ENCODE measurements at regions not wholly inside any gene's neighbourhood (a gene's known extent, or its start where the extent isn't known, plus 50 kb on each side); places are given as distances from the start of the nearest gene placed in this dataset.

GRCh38 chr6:44593539-44593944 lies 206.0 kb downstream of the CDC5L start:
- Histone ChIP-seq H3K27me3 (ENCODE audit: insufficient read depth, low read depth, low read length) (no peaks in the 10 kb centered on the region), H3K9me3 (ENCODE audit: low read length) (no peaks in the 10 kb centered on the region), H3K79me2 (replicated peaks; ENCODE audit: insufficient read depth, low read length) (no peaks in the 10 kb centered on the region), H3K4me3 (ENCODE audit: low read length) (no peak overlapping the region), H3K9ac (ENCODE audit: low read length) (no peak overlapping the region), H3F3A (ENCODE audit: insufficient read depth, low read length, poor library complexity, severe bottlenecking) (no peaks in the 10 kb centered on the region), H3K4me2 (ENCODE audit: low read length) (no peak overlapping the region), H3K27ac (ENCODE audit: low read length) (no peak overlapping the region), H3K36me3 (ENCODE audit: insufficient read depth, low read length) (no peaks in the 10 kb centered on the region), H2AFZ (ENCODE audit: low read depth, low read length) (no peak overlapping the region), H4K20me1 (ENCODE audit: insufficient read depth) (no peaks in the 10 kb centered on the region), H3K9me2 (ENCODE audit: insufficient read depth, low read length) (no peaks in the 10 kb centered on the region)
- TF ChIP-seq POLR2AphosphoS5 (IDR thresholded peaks at IDR 0.05) (no peak), EP300 (conservative IDR thresholded peaks at IDR 0.05; ENCODE audit: poor library complexity, severe bottlenecking) (no peak), RAD21 (conservative IDR thresholded peaks at IDR 0.05) (peak; percentile 51), SMC3 (conservative IDR thresholded peaks at IDR 0.05; ENCODE audit: poor library complexity) (peak; percentile 64), MXI1 (conservative IDR thresholded peaks at IDR 0.05; ENCODE audit: poor library complexity, severe bottlenecking) (no peak)
- TF ChIP-seq, protein P1, sequence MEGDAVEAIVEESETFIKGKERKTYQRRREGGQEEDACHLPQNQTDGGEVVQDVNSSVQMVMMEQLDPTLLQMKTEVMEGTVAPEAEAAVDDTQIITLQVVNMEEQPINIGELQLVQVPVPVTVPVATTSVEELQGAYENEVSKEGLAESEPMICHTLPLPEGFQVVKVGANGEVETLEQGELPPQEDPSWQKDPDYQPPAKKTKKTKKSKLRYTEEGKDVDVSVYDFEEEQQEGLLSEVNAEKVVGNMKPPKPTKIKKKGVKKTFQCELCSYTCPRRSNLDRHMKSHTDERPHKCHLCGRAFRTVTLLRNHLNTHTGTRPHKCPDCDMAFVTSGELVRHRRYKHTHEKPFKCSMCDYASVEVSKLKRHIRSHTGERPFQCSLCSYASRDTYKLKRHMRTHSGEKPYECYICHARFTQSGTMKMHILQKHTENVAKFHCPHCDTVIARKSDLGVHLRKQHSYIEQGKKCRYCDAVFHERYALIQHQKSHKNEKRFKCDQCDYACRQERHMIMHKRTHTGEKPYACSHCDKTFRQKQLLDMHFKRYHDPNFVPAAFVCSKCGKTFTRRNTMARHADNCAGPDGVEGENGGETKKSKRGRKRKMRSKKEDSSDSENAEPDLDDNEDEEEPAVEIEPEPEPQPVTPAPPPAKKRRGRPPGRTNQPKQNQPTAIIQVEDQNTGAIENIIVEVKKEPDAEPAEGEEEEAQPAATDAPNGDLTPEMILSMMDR (IDR thresholded peaks at IDR 0.05; ENCODE audit: poor library complexity, severe bottlenecking): peak; percentile 51

DNA sequence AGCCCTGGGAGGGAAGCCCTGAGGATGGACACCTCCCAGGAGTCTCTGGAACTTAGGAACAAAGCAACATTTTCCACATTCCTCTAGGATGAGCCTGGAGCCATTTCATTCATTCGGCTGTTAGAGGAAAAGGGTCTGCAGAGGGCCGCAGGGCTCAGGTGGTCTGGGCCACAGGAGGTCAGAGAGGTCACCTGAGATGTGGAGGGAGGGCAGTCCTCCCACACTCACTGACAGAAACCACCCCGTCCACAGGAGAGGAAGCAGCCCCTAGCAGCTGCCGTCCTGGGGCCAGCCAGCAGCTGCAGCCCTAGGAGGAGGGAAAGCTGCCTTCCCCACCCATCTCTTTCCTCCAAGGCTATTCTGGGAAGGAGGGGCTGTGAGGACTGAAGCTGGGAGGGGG lies 207.0 kb downstream of the CDC5L start:
- TF ChIP-seq SMC3 (conservative IDR thresholded peaks at IDR 0.05; ENCODE audit: poor library complexity): no peak
- TF ChIP-seq RAD21 (conservative IDR thresholded peaks at IDR 0.05): no peak
- TF ChIP-seq POLR2AphosphoS5 (IDR thresholded peaks at IDR 0.05): no peak
- no peak for TF ChIP-seq TAF1 (IDR thresholded peaks at IDR 0.05; ENCODE audit: low read depth)
- no peak for TF ChIP-seq EZH2 (IDR thresholded peaks at IDR 0.05; ENCODE audit: borderline replicate concordance, insufficient read depth, low read length, poor library complexity, severe bottlenecking)
- no peak for TF ChIP-seq MXI1 (conservative IDR thresholded peaks at IDR 0.05; ENCODE audit: poor library complexity, severe bottlenecking)
- H2AFZ ChIP-seq (ENCODE audit: low read depth, low read length): no peak overlapping the region
- no peak overlapping the region for H3K4me3 ChIP-seq (ENCODE audit: low read length)
- H3K27ac ChIP-seq (ENCODE audit: low read length): no peak overlapping the region
- no peaks in the 10 kb centered on the region for H4K20me1 ChIP-seq (ENCODE audit: insufficient read depth)
- no peak overlapping the region for H3K9ac ChIP-seq (ENCODE audit: low read length)
- no peaks in the 10 kb centered on the region for H3F3A ChIP-seq (ENCODE audit: insufficient read depth, low read length, poor library complexity, severe bottlenecking)
- no peaks in the 10 kb centered on the region for H3K79me2 ChIP-seq (replicated peaks; ENCODE audit: insufficient read depth, low read length)
- no peak overlapping the region for H3K4me2 ChIP-seq (ENCODE audit: low read length)
- H3K27me3 ChIP-seq (ENCODE audit: insufficient read depth, low read depth, low read length): no peaks in the 10 kb centered on the region
- H3K9me3 ChIP-seq (ENCODE audit: low read length): no peaks in the 10 kb centered on the region
- H3K36me3 ChIP-seq (ENCODE audit: insufficient read depth, low read length): no peaks in the 10 kb centered on the region
- no peaks in the 10 kb centered on the region for H3K9me2 ChIP-seq (ENCODE audit: insufficient read depth, low read length)

- Histone ChIP-seq H3K9ac (ENCODE audit: low read length) (no peak overlapping the region), H3F3A (ENCODE audit: insufficient read depth, low read length, poor library complexity, severe bottlenecking) (no peaks in the 10 kb centered on the region), H3K4me2 (ENCODE audit: low read length) (no peak overlapping the region), H3K4me3 (ENCODE audit: low read length) (no peak overlapping the region), H3K9me3 (ENCODE audit: low read length) (no peaks in the 10 kb centered on the region), H3K36me3 (ENCODE audit: insufficient read depth, low read length) (no peaks in the 10 kb centered on the region), H3K27ac (ENCODE audit: low read length) (no peak overlapping the region), H4K20me1 (ENCODE audit: insufficient read depth) (no peaks in the 10 kb centered on the region), H3K79me2 (replicated peaks; ENCODE audit: insufficient read depth, low read length) (no peaks in the 10 kb centered on the region), H3K27me3 (ENCODE audit: insufficient read depth, low read depth, low read length) (no peaks in the 10 kb centered on the region), H3K9me2 (ENCODE audit: insufficient read depth, low read length) (no peaks in the 10 kb centered on the region), H2AFZ (ENCODE audit: low read depth, low read length) (no peak overlapping the region)
- TF ChIP-seq EP300 (conservative IDR thresholded peaks at IDR 0.05; ENCODE audit: poor library complexity, severe bottlenecking) (no peak), TAF1 (IDR thresholded peaks at IDR 0.05; ENCODE audit: low read depth) (no peak), EZH2 (IDR thresholded peaks at IDR 0.05; ENCODE audit: borderline replicate concordance, insufficient read depth, low read length, poor library complexity, severe bottlenecking) (no peak), SMC3 (conservative IDR thresholded peaks at IDR 0.05; ENCODE audit: poor library complexity) (no peak), POLR2AphosphoS5 (IDR thresholded peaks at IDR 0.05) (no peak), RAD21 (conservative IDR thresholded peaks at IDR 0.05) (no peak), MXI1 (conservative IDR thresholded peaks at IDR 0.05; ENCODE audit: poor library complexity, severe bottlenecking) (no peak)
- TF ChIP-seq, protein P2, sequence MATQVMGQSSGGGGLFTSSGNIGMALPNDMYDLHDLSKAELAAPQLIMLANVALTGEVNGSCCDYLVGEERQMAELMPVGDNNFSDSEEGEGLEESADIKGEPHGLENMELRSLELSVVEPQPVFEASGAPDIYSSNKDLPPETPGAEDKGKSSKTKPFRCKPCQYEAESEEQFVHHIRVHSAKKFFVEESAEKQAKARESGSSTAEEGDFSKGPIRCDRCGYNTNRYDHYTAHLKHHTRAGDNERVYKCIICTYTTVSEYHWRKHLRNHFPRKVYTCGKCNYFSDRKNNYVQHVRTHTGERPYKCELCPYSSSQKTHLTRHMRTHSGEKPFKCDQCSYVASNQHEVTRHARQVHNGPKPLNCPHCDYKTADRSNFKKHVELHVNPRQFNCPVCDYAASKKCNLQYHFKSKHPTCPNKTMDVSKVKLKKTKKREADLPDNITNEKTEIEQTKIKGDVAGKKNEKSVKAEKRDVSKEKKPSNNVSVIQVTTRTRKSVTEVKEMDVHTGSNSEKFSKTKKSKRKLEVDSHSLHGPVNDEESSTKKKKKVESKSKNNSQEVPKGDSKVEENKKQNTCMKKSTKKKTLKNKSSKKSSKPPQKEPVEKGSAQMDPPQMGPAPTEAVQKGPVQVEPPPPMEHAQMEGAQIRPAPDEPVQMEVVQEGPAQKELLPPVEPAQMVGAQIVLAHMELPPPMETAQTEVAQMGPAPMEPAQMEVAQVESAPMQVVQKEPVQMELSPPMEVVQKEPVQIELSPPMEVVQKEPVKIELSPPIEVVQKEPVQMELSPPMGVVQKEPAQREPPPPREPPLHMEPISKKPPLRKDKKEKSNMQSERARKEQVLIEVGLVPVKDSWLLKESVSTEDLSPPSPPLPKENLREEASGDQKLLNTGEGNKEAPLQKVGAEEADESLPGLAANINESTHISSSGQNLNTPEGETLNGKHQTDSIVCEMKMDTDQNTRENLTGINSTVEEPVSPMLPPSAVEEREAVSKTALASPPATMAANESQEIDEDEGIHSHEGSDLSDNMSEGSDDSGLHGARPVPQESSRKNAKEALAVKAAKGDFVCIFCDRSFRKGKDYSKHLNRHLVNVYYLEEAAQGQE (IDR thresholded peaks at IDR 0.05; ENCODE audit: borderline replicate concordance): no peak
- TF ChIP-seq, protein P1 (IDR thresholded peaks at IDR 0.05; ENCODE audit: poor library complexity, severe bottlenecking): no peak
These were observed 211.2 kb downstream of the CDC5L start for GRCh38 chr6:44598679-44599078.

Data from neural cell (in vitro differentiated cells).